ENCODE measurements at regions not wholly inside any gene's neighbourhood (a gene's known extent, or its start where the extent isn't known, plus 50 kb on each side); places are given as distances from the start of the nearest gene placed in this dataset.

- Histone ChIP-seq H3K27me3 (ENCODE audit: insufficient read depth, poor library complexity, severe bottlenecking) (no peaks in the 10 kb centered on the region), H3K4me3 (replicated peaks; ENCODE audit: insufficient read depth, low read length) (no peak overlapping the region), H3K27ac (replicated peaks) (no peak overlapping the region)
- no peak for DNase-seq (ENCODE audit: low read depth in 1 of 2, low spot score in 1 of 2)
- no peak for TF ChIP-seq CTCF (IDR thresholded peaks at IDR 0.05; ENCODE audit: insufficient read depth, low read length)
- no peak for TF ChIP-seq SPI1 (IDR thresholded peaks at IDR 0.05; ENCODE audit: borderline replicate concordance, low read depth)
- TF ChIP-seq GABPA (IDR thresholded peaks at IDR 0.05; ENCODE audit: low read depth) = no peak
- TF ChIP-seq REST (IDR thresholded peaks at IDR 0.05; ENCODE audit: insufficient replicate concordance, low read depth) = no peak
- TF ChIP-seq POLR2AphosphoS5 (IDR thresholded peaks at IDR 0.05; ENCODE audit: low read depth) = no peak
Observed at GRCh38 chr3:76687019-76687418, 352.9 kb upstream of the ROBO2 start.

GRCh38 chr3:76694063-76694462, 345.8 kb upstream of the ROBO2 start:
- Histone ChIP-seq H3K4me3 (replicated peaks; ENCODE audit: insufficient read depth, low read length) (no peak overlapping the region), H3K27me3 (ENCODE audit: insufficient read depth, poor library complexity, severe bottlenecking) (no peaks in the 10 kb centered on the region), H3K27ac (replicated peaks) (no peak overlapping the region)
- no peak for DNase-seq (ENCODE audit: low read depth in 1 of 2, low spot score in 1 of 2)
- TF ChIP-seq REST (IDR thresholded peaks at IDR 0.05; ENCODE audit: insufficient replicate concordance, low read depth) (no peak), POLR2AphosphoS5 (IDR thresholded peaks at IDR 0.05; ENCODE audit: low read depth) (no peak), SPI1 (IDR thresholded peaks at IDR 0.05; ENCODE audit: borderline replicate concordance, low read depth) (no peak), CTCF (IDR thresholded peaks at IDR 0.05; ENCODE audit: insufficient read depth, low read length) (no peak), GABPA (IDR thresholded peaks at IDR 0.05; ENCODE audit: low read depth) (no peak)

GRCh38 chr3:76698136-76698706, 341.7 kb upstream of the ROBO2 start:
- no peak for DNase-seq (ENCODE audit: low read depth in 1 of 2, low spot score in 1 of 2)
- no peak overlapping the region for H3K27ac ChIP-seq (replicated peaks)
- TF ChIP-seq POLR2AphosphoS5 (IDR thresholded peaks at IDR 0.05; ENCODE audit: low read depth) (no peak), REST (IDR thresholded peaks at IDR 0.05; ENCODE audit: insufficient replicate concordance, low read depth) (no peak), CTCF (IDR thresholded peaks at IDR 0.05; ENCODE audit: insufficient read depth, low read length) (no peak), GABPA (IDR thresholded peaks at IDR 0.05; ENCODE audit: low read depth) (no peak), SPI1 (IDR thresholded peaks at IDR 0.05; ENCODE audit: borderline replicate concordance, low read depth) (no peak)
- no peaks in the 10 kb centered on the region for H3K27me3 ChIP-seq (ENCODE audit: insufficient read depth, poor library complexity, severe bottlenecking)
- H3K4me3 ChIP-seq (replicated peaks; ENCODE audit: insufficient read depth, low read length) = no peak overlapping the region

Data from HL-60 (cell line).